ENCODE measurements at regions not wholly inside any gene's neighbourhood (a gene's known extent, or its start where the extent isn't known, plus 50 kb on each side); places are given as distances from the start of the nearest gene placed in this dataset.
"Not testable (repeated sequence)": the region's sequence is repeated elsewhere in the genome, so short reads cannot be mapped to it uniquely, and the experiment has no call there.

GRCh38 chrX:3795411-3795810, 82.0 kb upstream of the PRKX start:
- H3K27me3 ChIP-seq (ENCODE audit: control insufficient read depth in 1 of 2, insufficient read depth in 2 of 2, low read length in 1 of 2); H3K4me3 ChIP-seq (ENCODE audit: low read length in 2 of 2); H3K9me3 ChIP-seq (ENCODE audit: control insufficient read depth, low read length); H3K4me1 ChIP-seq (ENCODE audit: control insufficient read depth in 1 of 2, insufficient read depth in 2 of 2, low read length in 2 of 2); H3K36me3 ChIP-seq (ENCODE audit: control insufficient read depth in 1 of 2, insufficient read depth in 2 of 2, low read length in 1 of 2); H3K27ac ChIP-seq (ENCODE audit: low read depth in 1 of 2, low read length in 2 of 2); ATAC-seq (ENCODE audit: low FRiP score); DNase-seq; intact Hi-C loops (cut with DNase I): not testable (repeated sequence)
- 64 to 73% methylated on average over 4 of the region's 4 CpGs for WGBS, 2 donors

GRCh38 chrX:3791449-3791848, 78.0 kb upstream of the PRKX start:
- Histone ChIP-seq H3K27me3 (ENCODE audit: control insufficient read depth in 1 of 2, insufficient read depth in 2 of 2, low read length in 1 of 2) (no peaks in the 10 kb centered on the region), H3K4me1 (ENCODE audit: control insufficient read depth in 1 of 2, insufficient read depth in 2 of 2, low read length in 2 of 2) (no peaks in the 10 kb centered on the region), H3K27ac (ENCODE audit: low read depth in 1 of 2, low read length in 2 of 2) (no peak overlapping the region), H3K36me3 (ENCODE audit: control insufficient read depth in 1 of 2, insufficient read depth in 2 of 2, low read length in 1 of 2) (no peaks in the 10 kb centered on the region), H3K9me3 (ENCODE audit: control insufficient read depth, low read length) (no peaks in the 10 kb centered on the region), H3K4me3 (ENCODE audit: low read length in 2 of 2) (no peak overlapping the region)
- DNase-seq (no peak), ATAC-seq (ENCODE audit: low FRiP score) (no peak)
- 88 to 90% methylated on average over 11 of the region's 11 CpGs for WGBS, 2 donors
- intact Hi-C loops (cut with DNase I): no loop called here

- Histone ChIP-seq H3K27ac (ENCODE audit: low read depth in 1 of 2, low read length in 2 of 2) (no peak overlapping the region), H3K9me3 (ENCODE audit: control insufficient read depth, low read length) (no peaks in the 10 kb centered on the region), H3K4me1 (ENCODE audit: control insufficient read depth in 1 of 2, insufficient read depth in 2 of 2, low read length in 2 of 2) (no peaks in the 10 kb centered on the region), H3K27me3 (ENCODE audit: control insufficient read depth in 1 of 2, insufficient read depth in 2 of 2, low read length in 1 of 2) (no peaks in the 10 kb centered on the region), H3K36me3 (ENCODE audit: control insufficient read depth in 1 of 2, insufficient read depth in 2 of 2, low read length in 1 of 2) (no peaks in the 10 kb centered on the region), H3K4me3 (ENCODE audit: low read length in 2 of 2) (no peak overlapping the region)
- no peak for DNase-seq
- WGBS, 2 donors: 2 to 8% methylated on average over 10 of the region's 10 CpGs
- intact Hi-C loops (cut with DNase I): loop anchor here in 1 of 2 donors (10.0 kb wide), 1 partner anchor 134 kb away; no protein-coding TSS in a partner anchor
- no peak for ATAC-seq (ENCODE audit: low FRiP score)
These were observed 75.2 kb upstream of the PRKX start for GRCh38 chrX:3788494-3789233.

- Histone ChIP-seq H3K27ac (ENCODE audit: low read depth in 1 of 2, low read length in 2 of 2) (no peak overlapping the region), H3K36me3 (ENCODE audit: control insufficient read depth in 1 of 2, insufficient read depth in 2 of 2, low read length in 1 of 2) (no peaks in the 10 kb centered on the region), H3K9me3 (ENCODE audit: control insufficient read depth, low read length) (no peaks in the 10 kb centered on the region), H3K4me3 (ENCODE audit: low read length in 2 of 2) (no peak overlapping the region), H3K27me3 (ENCODE audit: control insufficient read depth in 1 of 2, insufficient read depth in 2 of 2, low read length in 1 of 2) (no peaks in the 10 kb centered on the region), H3K4me1 (ENCODE audit: control insufficient read depth in 1 of 2, insufficient read depth in 2 of 2, low read length in 2 of 2) (no peaks in the 10 kb centered on the region)
- DNase-seq (no peak), ATAC-seq (ENCODE audit: low FRiP score) (no peak)
- 42 to 48% methylated on average over 4 of the region's 4 CpGs for WGBS, 2 donors
- intact Hi-C loops (cut with DNase I): loop anchor here in 1 of 2 donors (10.0 kb wide), 1 partner anchor 133 kb away; no protein-coding TSS in a partner anchor
These were observed 74.4 kb upstream of the PRKX start for GRCh38 chrX:3787856-3788255.

GRCh38 chrX:3785822-3786221, 72.4 kb upstream of the PRKX start:
- H3K4me3 ChIP-seq (ENCODE audit: low read length in 2 of 2); H3K4me1 ChIP-seq (ENCODE audit: control insufficient read depth in 1 of 2, insufficient read depth in 2 of 2, low read length in 2 of 2); H3K27ac ChIP-seq (ENCODE audit: low read depth in 1 of 2, low read length in 2 of 2); H3K36me3 ChIP-seq (ENCODE audit: control insufficient read depth in 1 of 2, insufficient read depth in 2 of 2, low read length in 1 of 2); DNase-seq; H3K9me3 ChIP-seq (ENCODE audit: control insufficient read depth, low read length); ATAC-seq (ENCODE audit: low FRiP score); H3K27me3 ChIP-seq (ENCODE audit: control insufficient read depth in 1 of 2, insufficient read depth in 2 of 2, low read length in 1 of 2): not testable (repeated sequence)
- WGBS, 2 donors: 59 to 71% methylated on average over 2 of the region's 2 CpGs
- intact Hi-C loops (cut with DNase I): loop anchor here in 1 of 2 donors (10.0 kb wide), 1 partner anchor 131 kb away; no protein-coding TSS in a partner anchor

GRCh38 chrX:3780564-3780963, 67.1 kb upstream of the PRKX start:
- no peak for DNase-seq
- 4 to 22% methylated on average over 1 of the region's 1 CpG for WGBS, 2 donors

GRCh38 chrX:3779546-3779945, 66.1 kb upstream of the PRKX start:
- Histone ChIP-seq H3K27me3 (ENCODE audit: control insufficient read depth in 1 of 2, insufficient read depth in 2 of 2, low read length in 1 of 2) (peaks cover 0 to 2% of the 10 kb centered on the region in 2 donors), H3K4me1 (ENCODE audit: control insufficient read depth in 1 of 2, insufficient read depth in 2 of 2, low read length in 2 of 2) (no peaks in the 10 kb centered on the region), H3K36me3 (ENCODE audit: control insufficient read depth in 1 of 2, insufficient read depth in 2 of 2, low read length in 1 of 2) (no peaks in the 10 kb centered on the region), H3K4me3 (ENCODE audit: low read length in 2 of 2) (no peak overlapping the region), H3K9me3 (ENCODE audit: control insufficient read depth, low read length) (peaks cover 3% of the 10 kb centered on the region), H3K27ac (ENCODE audit: low read depth in 1 of 2, low read length in 2 of 2) (no peak overlapping the region)
- DNase-seq (no peak), ATAC-seq (ENCODE audit: low FRiP score) (no peak)
- intact Hi-C loops (cut with DNase I): no loop called here

More at GRCh38 chrX:3780564-3780963, 67.1 kb upstream of the PRKX start:
- Histone ChIP-seq H3K4me1 (ENCODE audit: control insufficient read depth in 1 of 2, insufficient read depth in 2 of 2, low read length in 2 of 2) (no peaks in the 10 kb centered on the region), H3K27me3 (ENCODE audit: control insufficient read depth in 1 of 2, insufficient read depth in 2 of 2, low read length in 1 of 2) (peaks cover 0 to 2% of the 10 kb centered on the region in 2 donors), H3K27ac (ENCODE audit: low read depth in 1 of 2, low read length in 2 of 2) (no peak overlapping the region), H3K36me3 (ENCODE audit: control insufficient read depth in 1 of 2, insufficient read depth in 2 of 2, low read length in 1 of 2) (no peaks in the 10 kb centered on the region), H3K4me3 (ENCODE audit: low read length in 2 of 2) (no peak overlapping the region), H3K9me3 (ENCODE audit: control insufficient read depth, low read length) (peaks cover 3% of the 10 kb centered on the region)
- intact Hi-C loops (cut with DNase I): loop anchor here in 1 of 2 donors (10.0 kb wide), 1 partner anchor 126 kb away; no protein-coding TSS in a partner anchor
- no peak for ATAC-seq (ENCODE audit: low FRiP score)

- H3K9me3 ChIP-seq (ENCODE audit: control insufficient read depth, low read length): peaks cover 2% of the 10 kb centered on the region
- DNase-seq: no peak
- no peaks in the 10 kb centered on the region for H3K36me3 ChIP-seq (ENCODE audit: control insufficient read depth in 1 of 2, insufficient read depth in 2 of 2, low read length in 1 of 2)
- H3K4me1 ChIP-seq (ENCODE audit: control insufficient read depth in 1 of 2, insufficient read depth in 2 of 2, low read length in 2 of 2): no peaks in the 10 kb centered on the region
- peaks cover 0 to under 1% of the 10 kb centered on the region in 2 donors for H3K27me3 ChIP-seq (ENCODE audit: control insufficient read depth in 1 of 2, insufficient read depth in 2 of 2, low read length in 1 of 2)
- intact Hi-C loops (cut with DNase I): no loop called here
- no peak overlapping the region for H3K4me3 ChIP-seq (ENCODE audit: low read length in 2 of 2)
- no peak for ATAC-seq (ENCODE audit: low FRiP score)
- no peak overlapping the region for H3K27ac ChIP-seq (ENCODE audit: low read depth in 1 of 2, low read length in 2 of 2)
These were observed 64.0 kb upstream of the PRKX start for GRCh38 chrX:3777416-3777815.

- Histone ChIP-seq H3K9me3 (ENCODE audit: control insufficient read depth, low read length) (no peaks in the 10 kb centered on the region), H3K36me3 (ENCODE audit: control insufficient read depth in 1 of 2, insufficient read depth in 2 of 2, low read length in 1 of 2) (no peaks in the 10 kb centered on the region), H3K4me1 (ENCODE audit: control insufficient read depth in 1 of 2, insufficient read depth in 2 of 2, low read length in 2 of 2) (no peaks in the 10 kb centered on the region), H3K27ac (ENCODE audit: low read depth in 1 of 2, low read length in 2 of 2) (no peak overlapping the region), H3K4me3 (ENCODE audit: low read length in 2 of 2) (no peak overlapping the region), H3K27me3 (ENCODE audit: control insufficient read depth in 1 of 2, insufficient read depth in 2 of 2, low read length in 1 of 2) (no peaks in the 10 kb centered on the region)
- 60 to 61% methylated on average over 3 of the region's 3 CpGs for WGBS, 2 donors
- DNase-seq: no peak
- intact Hi-C loops (cut with DNase I): no loop called here
- ATAC-seq (ENCODE audit: low FRiP score): no peak
These were observed 58.3 kb upstream of the PRKX start for GRCh38 chrX:3771766-3772165.
